GM12878 (cell line): ENCODE measurements at regions not wholly inside any gene's neighbourhood (a gene's known extent, or its start where the extent isn't known, plus 50 kb on each side); places are given as distances from the start of the nearest gene placed in this dataset.

ENCODE experiments used
- KAT2A ChIP-seq: conservative IDR thresholded peaks from 2 replicates; pipeline ENCODE4 v1.6.1; 2011; ENCODE audit warnings: low read depth, low read length; ENCODE audit not compliant: control insufficient read depth
- PRDM15 ChIP-seq: fragments of 450-650 bp; formaldehyde crosslinking; IDR thresholded peaks from 2 replicates; pipeline ENCODE4 v1.4.0; 2020; ENCODE audit warnings: mild to moderate bottlenecking, moderate library complexity
- TF ChIP-seq, protein P1 (sequence below): IDR thresholded peaks from 2 replicates; pipeline ENCODE4 v1.6.1; 2012; ENCODE audit warnings: improper control_type of control experiment, low read depth, low read length; ENCODE audit not compliant: insufficient replicate concordance

DNA sequence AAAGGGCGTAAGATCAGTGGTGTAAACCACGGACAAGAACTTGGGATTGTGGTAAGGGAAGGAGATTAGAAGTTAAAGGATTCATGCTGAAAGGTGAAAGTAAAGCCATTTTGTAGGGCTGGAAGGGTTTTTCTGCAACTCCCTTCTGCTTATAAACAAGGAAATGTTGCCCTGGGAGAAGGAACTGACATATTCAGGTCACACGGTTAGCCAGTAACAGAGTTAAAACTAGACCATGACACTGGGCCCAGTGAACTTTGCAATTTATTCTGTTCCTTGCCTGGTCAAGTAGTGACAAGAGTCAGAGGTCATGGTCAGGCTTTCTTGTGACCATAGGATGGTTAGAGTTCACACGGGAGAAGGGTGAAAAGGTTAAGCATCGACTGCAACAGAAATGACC, 323.3 kb downstream of the DMRT2 start (continued):
- no peak for TF ChIP-seq PRDM15
- TF ChIP-seq KAT2A, result no peak
- TF ChIP-seq, protein P1, sequence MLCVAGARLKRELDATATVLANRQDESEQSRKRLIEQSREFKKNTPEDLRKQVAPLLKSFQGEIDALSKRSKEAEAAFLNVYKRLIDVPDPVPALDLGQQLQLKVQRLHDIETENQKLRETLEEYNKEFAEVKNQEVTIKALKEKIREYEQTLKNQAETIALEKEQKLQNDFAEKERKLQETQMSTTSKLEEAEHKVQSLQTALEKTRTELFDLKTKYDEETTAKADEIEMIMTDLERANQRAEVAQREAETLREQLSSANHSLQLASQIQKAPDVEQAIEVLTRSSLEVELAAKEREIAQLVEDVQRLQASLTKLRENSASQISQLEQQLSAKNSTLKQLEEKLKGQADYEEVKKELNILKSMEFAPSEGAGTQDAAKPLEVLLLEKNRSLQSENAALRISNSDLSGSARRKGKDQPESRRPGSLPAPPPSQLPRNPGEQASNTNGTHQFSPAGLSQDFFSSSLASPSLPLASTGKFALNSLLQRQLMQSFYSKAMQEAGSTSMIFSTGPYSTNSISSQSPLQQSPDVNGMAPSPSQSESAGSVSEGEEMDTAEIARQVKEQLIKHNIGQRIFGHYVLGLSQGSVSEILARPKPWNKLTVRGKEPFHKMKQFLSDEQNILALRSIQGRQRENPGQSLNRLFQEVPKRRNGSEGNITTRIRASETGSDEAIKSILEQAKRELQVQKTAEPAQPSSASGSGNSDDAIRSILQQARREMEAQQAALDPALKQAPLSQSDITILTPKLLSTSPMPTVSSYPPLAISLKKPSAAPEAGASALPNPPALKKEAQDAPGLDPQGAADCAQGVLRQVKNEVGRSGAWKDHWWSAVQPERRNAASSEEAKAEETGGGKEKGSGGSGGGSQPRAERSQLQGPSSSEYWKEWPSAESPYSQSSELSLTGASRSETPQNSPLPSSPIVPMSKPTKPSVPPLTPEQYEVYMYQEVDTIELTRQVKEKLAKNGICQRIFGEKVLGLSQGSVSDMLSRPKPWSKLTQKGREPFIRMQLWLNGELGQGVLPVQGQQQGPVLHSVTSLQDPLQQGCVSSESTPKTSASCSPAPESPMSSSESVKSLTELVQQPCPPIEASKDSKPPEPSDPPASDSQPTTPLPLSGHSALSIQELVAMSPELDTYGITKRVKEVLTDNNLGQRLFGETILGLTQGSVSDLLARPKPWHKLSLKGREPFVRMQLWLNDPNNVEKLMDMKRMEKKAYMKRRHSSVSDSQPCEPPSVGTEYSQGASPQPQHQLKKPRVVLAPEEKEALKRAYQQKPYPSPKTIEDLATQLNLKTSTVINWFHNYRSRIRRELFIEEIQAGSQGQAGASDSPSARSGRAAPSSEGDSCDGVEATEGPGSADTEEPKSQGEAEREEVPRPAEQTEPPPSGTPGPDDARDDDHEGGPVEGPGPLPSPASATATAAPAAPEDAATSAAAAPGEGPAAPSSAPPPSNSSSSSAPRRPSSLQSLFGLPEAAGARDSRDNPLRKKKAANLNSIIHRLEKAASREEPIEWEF, result no peak
